Activated CD4-positive, CD25-positive, alpha-beta regulatory T cell (primary cell): ENCODE measurements at regions not wholly inside any gene's neighbourhood (a gene's known extent, or its start where the extent isn't known, plus 50 kb on each side); places are given as distances from the start of the nearest gene placed in this dataset.

Experiments
- DNase-seq, 4 experiments: peaks; one replicate each; lab custom pipeline; 2025; lab: John Stamatoyannopoulos, UW

- DNase-seq = no peak
These were observed 223.6 kb upstream of the CITED2 start for GRCh38 chr6:139597771-139598755.

- DNase-seq = no peak
These were observed 222.8 kb upstream of the CITED2 start for GRCh38 chr6:139597087-139597763.

DNA sequence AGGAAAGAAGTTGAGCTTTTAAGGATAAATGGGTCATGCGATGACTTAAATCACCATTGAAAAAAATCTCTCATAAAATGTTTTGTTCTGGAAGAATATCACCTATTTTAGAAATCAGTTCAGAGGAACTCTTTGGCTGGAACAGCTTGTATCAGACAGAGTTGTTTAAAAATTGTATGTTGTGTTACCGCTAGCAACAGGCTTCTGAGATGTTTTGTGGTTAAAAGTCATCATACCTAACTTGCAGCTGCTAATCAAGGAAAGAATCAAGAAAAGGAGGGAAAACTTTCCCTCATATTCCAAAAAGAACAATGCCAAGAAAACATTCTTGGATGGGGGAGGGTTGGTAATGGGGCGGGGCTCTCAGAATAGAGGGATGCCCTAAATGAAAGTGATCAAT lies 220.7 kb upstream of the CITED2 start:
- no peak for DNase-seq

DNA sequence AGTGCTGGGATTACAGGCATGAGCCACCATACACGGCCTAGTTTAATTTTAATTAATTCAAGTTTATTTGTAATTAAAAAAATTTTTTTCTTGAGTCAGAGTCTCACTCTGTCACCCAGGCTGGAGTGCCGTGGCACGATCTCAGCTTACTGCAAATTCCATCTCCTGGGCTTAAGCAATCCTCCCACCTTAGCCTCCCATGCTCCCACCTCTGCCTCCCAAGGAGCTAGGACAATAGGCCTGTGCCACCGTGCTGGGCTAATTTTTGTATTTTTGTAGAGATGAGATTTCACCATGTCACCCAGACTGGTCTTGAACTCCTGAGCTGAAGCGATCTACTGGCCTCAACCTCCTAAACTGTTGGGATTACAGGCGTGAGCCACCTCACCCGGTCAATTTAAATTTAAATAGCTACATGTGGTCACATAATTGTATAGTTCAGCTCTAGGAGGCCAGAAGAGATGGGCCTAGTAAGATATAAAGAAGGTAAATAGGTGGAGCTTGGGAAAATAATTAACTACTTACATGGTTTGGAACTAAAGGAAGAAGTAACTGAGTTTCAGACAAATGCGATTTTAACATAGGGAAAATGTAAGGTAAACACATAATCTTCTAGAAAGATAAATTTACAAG lies 220.0 kb upstream of the CITED2 start:
- DNase-seq = no peak

DNA sequence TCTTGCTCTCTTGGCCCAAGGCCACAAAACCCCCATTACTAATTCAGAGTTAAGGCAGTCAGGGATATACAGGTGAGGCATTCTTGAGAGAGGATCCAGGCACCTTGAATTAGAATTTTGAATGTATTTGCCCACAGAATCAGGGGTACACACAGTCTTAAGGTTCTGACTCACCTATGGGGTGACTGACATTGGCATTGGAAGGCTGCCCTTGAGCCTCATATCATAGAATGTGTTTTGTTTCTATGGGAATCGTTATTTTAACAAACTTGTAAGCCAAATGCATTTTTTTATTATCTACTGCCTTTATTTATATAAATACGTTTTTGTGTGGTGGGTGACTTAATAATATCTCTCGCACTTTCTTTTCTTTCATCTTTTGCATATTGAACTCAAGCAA lies 218.6 kb upstream of the CITED2 start:
- DNase-seq = no peak

- no peak for DNase-seq
These were observed 217.6 kb upstream of the CITED2 start for GRCh38 chr6:139592011-139592410.

- no peak for DNase-seq
These were observed 216.8 kb upstream of the CITED2 start for GRCh38 chr6:139591075-139591865.

- no peak for DNase-seq
These were observed 215.8 kb upstream of the CITED2 start for GRCh38 chr6:139590206-139590605.

DNA sequence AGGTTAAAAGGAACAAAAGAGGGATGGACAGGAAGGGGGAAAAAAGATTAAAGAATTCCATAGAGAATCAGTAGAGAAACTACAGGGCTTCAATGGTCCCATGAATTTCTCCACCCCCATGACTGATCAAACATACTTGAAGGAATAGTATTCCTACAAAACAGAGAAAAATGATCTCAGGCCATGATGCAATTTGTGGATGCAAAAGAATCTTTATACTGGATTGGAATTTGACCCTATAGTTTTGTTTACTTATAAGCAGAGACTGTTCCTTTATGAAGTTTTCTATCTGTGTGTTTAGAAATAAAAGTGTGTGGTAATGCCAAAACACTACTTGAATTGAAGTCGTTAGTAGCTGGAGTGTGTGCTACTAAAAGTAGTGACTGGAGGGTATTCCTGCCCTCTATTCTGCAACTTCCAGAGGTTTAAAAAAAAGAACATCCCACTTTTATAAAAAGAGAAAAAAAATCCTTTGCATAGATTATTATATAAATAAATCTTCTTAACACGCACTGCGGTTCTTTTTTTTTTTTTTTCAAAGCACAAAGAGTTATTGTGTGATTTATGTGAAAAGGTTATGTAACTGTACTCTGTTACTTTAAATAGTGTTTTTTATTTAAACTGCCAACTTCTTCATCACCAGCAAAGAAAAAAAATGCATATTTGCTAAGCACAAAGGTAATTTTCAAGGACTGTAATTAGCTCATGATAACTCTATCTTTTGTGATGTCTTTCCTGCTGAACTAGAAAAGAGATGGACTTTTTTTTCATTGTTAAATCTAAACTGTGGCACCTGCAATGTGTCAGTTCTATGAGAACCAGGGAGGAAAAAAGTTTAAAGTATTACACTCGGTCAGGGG lies 214.5 kb upstream of the CITED2 start:
- DNase-seq = no peak

DNA sequence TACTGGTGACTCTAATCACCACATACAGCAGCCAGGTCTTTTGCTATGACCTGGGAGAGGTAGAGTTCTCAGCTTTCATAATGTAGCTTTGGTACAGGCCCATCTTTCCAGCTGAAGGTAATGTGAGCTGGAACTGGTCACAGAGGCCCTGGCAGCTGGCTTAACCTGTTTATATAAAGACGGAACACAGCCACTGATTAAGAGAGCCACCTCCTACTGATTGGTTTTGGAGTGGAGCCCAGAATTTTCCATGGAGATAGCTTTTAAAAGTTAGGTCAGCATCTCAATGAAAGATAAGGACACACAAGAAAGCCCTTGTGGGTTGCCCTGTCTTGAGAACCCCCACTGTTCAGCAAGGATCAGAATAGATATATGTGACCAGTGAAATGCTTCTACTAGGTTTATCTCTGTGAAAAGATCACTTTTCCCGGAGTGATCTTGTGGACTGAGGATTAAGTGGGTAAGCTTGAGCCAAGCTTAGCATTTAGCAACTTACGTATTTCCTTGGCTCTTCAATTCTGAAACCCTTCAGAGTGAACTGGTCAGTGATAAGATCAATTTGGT lies 213.7 kb upstream of the CITED2 start:
- DNase-seq = no peak

DNA sequence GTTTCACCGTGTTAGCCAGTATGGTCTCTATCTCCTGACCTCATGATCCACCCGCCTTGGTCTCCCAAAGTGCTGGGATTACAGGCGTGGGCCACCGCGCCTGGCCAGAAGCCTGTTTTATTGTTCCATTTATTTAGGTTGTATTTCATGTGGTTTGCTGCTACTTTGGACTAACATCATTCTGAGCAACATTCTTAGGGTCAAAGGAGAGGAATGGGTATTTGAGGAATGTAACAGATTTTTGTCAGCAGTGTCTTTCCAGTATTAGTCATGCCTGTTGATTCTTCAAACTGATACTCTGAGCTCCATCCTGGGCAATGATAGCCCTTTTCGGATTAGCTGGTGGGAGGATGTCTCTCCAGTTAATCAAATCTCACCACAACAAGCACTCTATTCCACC lies 213.0 kb upstream of the CITED2 start:
- DNase-seq = no peak

- DNase-seq = no peak
These were observed 211.8 kb upstream of the CITED2 start for GRCh38 chr6:139586273-139586672.

DNA sequence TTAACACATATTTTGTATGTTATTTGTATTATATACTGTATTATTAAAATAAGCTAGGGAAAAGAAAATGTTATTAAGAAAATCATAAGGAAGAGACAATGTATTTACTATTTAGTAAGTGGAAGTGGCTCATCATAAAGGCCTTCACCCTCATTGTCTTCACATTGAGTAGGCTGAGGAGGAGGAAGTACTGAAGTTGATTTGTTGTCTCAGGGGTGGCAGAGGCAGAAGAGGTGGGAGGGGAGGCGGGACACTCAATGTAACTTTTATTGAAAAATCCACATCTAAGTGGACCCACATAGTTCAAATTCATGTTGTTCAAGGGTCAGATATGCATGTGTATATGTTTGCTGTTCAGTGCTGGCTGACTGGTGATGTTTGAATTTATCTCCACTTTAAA lies 210.2 kb upstream of the CITED2 start:
- no peak for DNase-seq

DNA sequence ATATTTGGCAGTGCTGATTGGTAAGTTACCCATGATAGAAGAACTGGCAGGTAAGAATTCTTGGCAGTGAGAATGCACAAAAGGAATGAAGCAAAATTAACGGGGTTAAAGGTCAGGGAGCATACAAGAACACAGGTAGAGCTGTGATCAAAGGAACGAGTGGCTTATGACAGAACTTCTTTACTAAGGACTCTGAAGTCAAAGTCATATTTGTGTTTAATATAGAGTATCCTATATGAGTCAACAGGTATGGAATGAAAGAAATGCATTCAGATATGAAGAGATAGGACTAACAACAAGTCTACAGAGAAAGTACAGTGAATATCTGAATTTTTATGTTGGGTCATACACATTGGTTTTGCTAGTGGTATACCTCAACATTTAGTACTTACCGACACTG lies 209.0 kb upstream of the CITED2 start:
- DNase-seq = no peak

DNA sequence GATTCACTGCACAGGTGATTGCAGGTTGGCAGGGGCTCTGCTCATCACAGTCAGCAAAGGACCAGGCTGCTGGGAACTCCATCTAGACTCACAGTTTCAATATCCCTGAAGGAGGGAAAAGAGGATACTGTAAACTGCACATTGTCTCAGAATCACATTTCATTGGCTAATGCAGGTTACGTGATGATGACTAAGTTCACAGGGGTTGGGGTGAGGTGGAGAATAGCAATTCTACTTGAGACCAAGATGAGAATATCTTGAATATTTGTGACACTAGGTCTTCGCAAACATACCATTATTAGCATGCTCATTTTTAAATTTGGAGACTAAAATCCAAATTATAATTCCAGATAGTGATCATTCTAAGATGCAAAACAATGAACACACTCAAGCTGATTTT lies 208.5 kb upstream of the CITED2 start:
- DNase-seq = no peak

DNA sequence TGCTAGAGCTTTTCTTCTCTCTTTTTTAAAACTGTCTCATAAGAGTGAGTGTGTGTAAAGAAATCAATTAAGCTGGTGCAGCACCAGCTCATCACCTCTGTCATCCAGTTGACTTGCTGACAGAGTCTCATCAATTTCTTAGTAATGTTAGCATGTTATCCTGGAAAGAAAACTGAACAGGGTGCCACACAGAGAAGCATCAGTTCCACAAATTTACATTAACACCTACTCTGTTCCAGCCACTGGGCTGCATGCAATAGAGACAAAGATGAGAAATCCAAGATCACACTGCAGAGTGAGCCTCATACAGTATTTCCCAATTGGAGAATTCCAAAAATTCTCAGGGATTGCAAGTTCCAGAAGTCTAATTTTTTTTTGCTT lies 207.0 kb upstream of the CITED2 start:
- DNase-seq = no peak

DNA sequence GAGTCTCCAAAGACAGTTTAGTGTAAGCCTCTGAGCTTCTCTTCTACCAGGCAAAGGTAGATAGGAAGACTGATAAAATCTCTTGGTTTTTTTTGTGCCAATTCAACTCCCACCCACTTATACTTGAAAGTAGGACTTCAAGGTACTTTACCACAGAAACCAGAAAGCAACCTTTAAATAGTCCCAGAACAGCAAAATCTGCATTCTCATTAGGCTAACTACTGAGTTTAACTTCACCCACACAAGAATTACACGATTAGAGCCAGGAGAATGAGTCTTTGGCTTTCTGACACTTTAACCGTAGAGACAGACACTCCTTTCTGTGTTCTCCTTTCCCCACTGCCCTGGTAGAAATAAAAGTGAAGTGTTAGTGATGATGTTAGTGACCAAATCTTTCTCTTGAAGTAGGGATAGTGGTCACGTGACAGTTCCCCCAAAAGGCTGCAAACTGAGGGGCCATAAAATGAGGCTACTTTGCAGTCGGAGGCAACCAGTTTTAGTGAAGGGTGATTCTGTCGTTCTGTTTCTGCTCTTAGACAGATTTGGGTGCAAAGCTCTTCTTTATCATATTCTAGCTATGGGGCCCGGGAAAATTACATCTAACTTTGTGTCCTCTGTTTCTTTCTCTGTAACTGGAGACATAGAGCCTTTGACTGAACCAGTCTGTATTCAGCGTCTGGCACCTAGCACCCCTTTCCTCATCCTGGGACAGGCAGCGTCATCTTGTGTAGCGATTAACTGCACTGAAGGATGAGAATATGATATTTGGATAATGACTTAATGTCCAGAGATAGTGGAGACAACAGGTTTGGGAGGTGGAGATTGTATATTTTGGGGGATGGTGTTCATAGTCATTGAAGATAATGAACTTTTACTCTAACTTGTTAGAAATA lies 206.4 kb upstream of the CITED2 start:
- DNase-seq = no peak

- no peak for DNase-seq
These were observed 203.5 kb upstream of the CITED2 start for GRCh38 chr6:139577763-139578604.
